Bronchial epithelial cell (primary cell): ENCODE measurements at regions not wholly inside any gene's neighbourhood (a gene's known extent, or its start where the extent isn't known, plus 50 kb on each side); places are given as distances from the start of the nearest gene placed in this dataset.

Experiments
- DNase-seq: peaks from one replicate; pipeline ENCODE4 v3.0.0-alpha.2; 2010; ENCODE audit warnings: low read depth
- FAIRE-seq: peaks from 2 replicates; lab custom pipeline; 2011; peaks lifted over from hg19 to GRCh38; lab: Jason Lieb, UNC
- H3K27me3 ChIP-seq: 2 replicates; pipeline ENCODE4 v1.5.1; 2011; ENCODE audit warnings: low read length; ENCODE audit not compliant: control insufficient read depth, insufficient read depth
- H3K36me3 ChIP-seq: 2 replicates; pipeline ENCODE4 v1.5.1; 2011; ENCODE audit warnings: low read length; ENCODE audit not compliant: control insufficient read depth, insufficient read depth
- H3K4me3 ChIP-seq: 2 replicates; pipeline ENCODE4 v1.5.1; 2011; ENCODE audit warnings: mild to moderate bottlenecking, low read depth, low read length, control low read depth
- TF ChIP-seq, protein P1 (sequence below): IDR thresholded peaks from 2 replicates; pipeline ENCODE4 v1.5.1; 2011; ENCODE audit warnings: mild to moderate bottlenecking, moderate library complexity, low read length, control low read depth, inconsistent platforms; ENCODE audit not compliant: insufficient read depth, severe bottlenecking

DNA sequence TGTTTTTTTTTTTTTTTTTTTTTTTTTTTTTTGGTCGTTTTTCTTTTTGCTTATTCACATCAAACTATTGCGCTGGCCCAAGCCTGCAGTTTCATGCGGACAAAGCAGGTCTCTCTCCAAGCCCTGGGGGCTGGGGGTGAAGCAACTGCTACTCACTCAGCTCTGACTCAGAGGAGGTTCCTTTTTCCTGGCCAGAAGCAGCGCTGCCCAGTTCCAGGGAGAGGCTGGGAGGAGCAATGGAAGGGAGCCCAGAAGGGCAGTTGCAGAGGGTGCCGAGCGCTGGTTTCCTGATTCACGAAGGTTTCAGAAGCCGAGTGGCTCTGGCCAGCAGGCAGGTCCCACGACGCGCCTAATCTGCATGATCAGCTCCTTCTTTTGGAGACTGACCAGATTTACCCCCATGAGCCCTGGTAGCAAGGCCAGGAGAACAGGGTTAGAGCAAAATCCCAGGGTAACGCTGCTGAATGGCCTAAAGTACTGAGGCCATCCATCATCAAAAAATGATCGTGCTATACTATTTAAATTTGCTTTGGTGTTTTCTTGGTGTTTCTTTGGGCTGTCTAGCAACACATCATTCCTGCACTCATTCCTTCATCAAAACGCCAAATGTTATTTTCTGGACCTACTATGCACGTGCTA is 144.7 kb upstream of the SOX9 start:
- Histone ChIP-seq H3K27me3 (no peaks in the 10 kb centered on the region), H3K36me3 (no peaks in the 10 kb centered on the region), H3K4me3 (no peak overlapping the region)
- DNase-seq = peak; percentile 96
- TF ChIP-seq, protein P1, sequence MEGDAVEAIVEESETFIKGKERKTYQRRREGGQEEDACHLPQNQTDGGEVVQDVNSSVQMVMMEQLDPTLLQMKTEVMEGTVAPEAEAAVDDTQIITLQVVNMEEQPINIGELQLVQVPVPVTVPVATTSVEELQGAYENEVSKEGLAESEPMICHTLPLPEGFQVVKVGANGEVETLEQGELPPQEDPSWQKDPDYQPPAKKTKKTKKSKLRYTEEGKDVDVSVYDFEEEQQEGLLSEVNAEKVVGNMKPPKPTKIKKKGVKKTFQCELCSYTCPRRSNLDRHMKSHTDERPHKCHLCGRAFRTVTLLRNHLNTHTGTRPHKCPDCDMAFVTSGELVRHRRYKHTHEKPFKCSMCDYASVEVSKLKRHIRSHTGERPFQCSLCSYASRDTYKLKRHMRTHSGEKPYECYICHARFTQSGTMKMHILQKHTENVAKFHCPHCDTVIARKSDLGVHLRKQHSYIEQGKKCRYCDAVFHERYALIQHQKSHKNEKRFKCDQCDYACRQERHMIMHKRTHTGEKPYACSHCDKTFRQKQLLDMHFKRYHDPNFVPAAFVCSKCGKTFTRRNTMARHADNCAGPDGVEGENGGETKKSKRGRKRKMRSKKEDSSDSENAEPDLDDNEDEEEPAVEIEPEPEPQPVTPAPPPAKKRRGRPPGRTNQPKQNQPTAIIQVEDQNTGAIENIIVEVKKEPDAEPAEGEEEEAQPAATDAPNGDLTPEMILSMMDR = no peak
- no peak for FAIRE-seq

GRCh38 chr17:71978435-71978834 is 142.4 kb upstream of the SOX9 start:
- no peak overlapping the region for H3K4me3 ChIP-seq
- no peaks in the 10 kb centered on the region for H3K27me3 ChIP-seq
- no peaks in the 10 kb centered on the region for H3K36me3 ChIP-seq
- TF ChIP-seq, protein P1 = no peak
- DNase-seq = peak; percentile 90
- FAIRE-seq = peak; percentile 91

GRCh38 chr17:71980171-71980570 is 140.6 kb upstream of the SOX9 start:
- TF ChIP-seq, protein P1 = no peak
- no peaks in the 10 kb centered on the region for H3K27me3 ChIP-seq
- FAIRE-seq = no peak
- H3K36me3 ChIP-seq = no peaks in the 10 kb centered on the region
- H3K4me3 ChIP-seq = no peak overlapping the region
- DNase-seq = no peak

DNA sequence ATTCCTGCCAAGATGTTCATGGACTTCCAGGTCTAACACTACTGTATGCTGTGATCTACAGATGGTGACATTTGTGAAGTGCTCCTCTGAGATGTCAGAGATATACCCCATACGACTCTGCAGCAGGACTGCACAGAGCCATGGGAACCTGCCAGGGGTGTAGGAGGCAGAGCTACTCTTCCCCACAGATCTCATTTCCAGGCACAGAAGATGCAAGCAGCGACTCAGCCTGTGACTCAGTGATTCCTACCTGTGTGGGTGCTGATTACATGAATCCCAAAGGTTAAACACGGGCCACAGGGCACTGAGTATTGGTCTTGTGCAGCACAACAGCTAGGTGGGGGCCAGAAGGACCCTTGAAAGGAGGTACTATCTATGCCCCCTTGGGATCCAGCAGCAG is 137.0 kb upstream of the SOX9 start:
- H3K36me3 ChIP-seq = no peaks in the 10 kb centered on the region
- no peaks in the 10 kb centered on the region for H3K27me3 ChIP-seq
- no peak overlapping the region for H3K4me3 ChIP-seq
- DNase-seq (peak; percentile 85), FAIRE-seq (no peak)
- TF ChIP-seq, protein P1 = no peak

DNA sequence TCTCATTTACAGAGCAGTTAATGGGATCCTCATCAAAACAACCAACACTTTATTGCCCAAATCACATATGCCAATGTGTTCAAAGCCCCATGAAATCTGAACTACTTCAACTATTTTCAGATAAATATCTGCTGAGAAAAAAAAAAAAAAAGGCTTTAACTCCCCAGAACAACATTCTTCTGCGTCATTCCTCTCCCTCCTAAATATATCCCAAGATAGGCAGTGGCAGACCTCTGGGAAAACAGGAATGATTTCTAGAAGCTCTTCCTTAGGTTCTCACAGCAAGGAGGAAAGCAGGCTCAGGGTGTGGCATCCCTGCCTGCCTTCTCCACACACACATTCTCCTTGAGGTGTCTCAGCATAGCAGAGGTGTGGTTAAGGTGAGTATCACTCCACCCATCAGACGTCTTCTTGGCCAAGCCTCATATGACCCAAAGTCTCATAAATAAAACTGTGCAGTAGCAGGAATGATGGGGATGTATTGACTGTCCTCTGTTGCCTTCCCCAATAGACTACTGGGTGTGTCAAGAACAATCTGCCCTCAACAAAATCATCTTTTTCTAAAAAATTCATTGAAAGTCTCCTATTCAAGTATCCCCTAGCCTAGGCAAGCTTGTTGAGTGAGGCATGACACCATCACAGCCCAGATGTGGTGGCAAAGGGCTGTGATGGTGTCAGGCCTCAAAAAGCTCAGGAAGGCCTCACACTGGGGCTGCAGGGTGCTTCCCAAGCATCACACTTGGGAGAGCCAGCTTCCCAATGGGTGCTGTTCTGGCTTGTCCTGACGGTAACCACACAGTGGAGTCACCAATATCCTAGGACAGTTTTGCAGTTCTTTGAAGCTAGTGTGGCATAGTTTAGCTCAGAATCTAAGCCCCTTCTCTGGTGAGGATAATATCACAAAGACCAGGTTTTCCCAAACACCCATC is 135.4 kb upstream of the SOX9 start:
- Histone ChIP-seq H3K4me3 (no peak overlapping the region), H3K36me3 (no peaks in the 10 kb centered on the region), H3K27me3 (no peaks in the 10 kb centered on the region)
- DNase-seq (peak; percentile 86), FAIRE-seq (peak; percentile 50)
- TF ChIP-seq, protein P1 = no peak
